ENCODE measurements at regions not wholly inside any gene's neighbourhood (a gene's known extent, or its start where the extent isn't known, plus 50 kb on each side); places are given as distances from the start of the nearest gene placed in this dataset.

DNA sequence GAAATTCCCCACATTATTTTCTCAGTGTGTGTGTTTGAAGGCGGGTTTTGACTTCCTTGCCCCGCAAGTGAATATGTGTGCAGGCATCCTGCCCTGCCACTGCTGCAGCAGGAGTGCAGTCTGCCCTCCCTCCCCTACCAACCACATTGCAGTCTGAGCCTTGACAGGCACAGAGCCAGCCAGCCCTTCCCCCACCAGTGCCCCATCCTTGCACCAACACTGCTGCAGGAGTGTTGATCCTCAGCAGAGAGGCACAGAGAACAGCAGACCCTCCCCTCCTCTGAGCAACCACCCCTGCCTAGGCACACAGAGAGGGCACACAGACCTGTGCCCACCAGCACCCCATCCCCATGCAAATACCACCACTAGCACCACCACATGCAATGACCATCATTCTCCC lies 683.0 kb upstream of the PKDCC start:
- TF ChIP-seq, protein P1, sequence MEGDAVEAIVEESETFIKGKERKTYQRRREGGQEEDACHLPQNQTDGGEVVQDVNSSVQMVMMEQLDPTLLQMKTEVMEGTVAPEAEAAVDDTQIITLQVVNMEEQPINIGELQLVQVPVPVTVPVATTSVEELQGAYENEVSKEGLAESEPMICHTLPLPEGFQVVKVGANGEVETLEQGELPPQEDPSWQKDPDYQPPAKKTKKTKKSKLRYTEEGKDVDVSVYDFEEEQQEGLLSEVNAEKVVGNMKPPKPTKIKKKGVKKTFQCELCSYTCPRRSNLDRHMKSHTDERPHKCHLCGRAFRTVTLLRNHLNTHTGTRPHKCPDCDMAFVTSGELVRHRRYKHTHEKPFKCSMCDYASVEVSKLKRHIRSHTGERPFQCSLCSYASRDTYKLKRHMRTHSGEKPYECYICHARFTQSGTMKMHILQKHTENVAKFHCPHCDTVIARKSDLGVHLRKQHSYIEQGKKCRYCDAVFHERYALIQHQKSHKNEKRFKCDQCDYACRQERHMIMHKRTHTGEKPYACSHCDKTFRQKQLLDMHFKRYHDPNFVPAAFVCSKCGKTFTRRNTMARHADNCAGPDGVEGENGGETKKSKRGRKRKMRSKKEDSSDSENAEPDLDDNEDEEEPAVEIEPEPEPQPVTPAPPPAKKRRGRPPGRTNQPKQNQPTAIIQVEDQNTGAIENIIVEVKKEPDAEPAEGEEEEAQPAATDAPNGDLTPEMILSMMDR (conservative IDR thresholded peaks at IDR 0.05 in 1 of 2, IDR thresholded peaks at IDR 0.05 in 1 of 2; ENCODE audit: extremely low read depth in 1 of 2, insufficient read depth in 1 of 2, low read depth in 1 of 2, low read length in 2 of 2) = no peak
- TF ChIP-seq EZH2 (IDR thresholded peaks at IDR 0.05; ENCODE audit: borderline replicate concordance, low read length) = no peak

All from mammary epithelial cell (primary cell).